IMR-90 (cell line): ENCODE measurements at regions not wholly inside any gene's neighbourhood (a gene's known extent, or its start where the extent isn't known, plus 50 kb on each side); places are given as distances from the start of the nearest gene placed in this dataset.

Source experiments
- BHLHE40 ChIP-seq: fragments of 150-350 bp; IDR thresholded peaks from 2 replicates; pipeline ENCODE4 v1.6.1; 2016; ENCODE audit warnings: mild to moderate bottlenecking, low read depth, low read length
- CEBPB ChIP-seq: IDR thresholded peaks from 2 replicates; pipeline ENCODE4 v1.6.1; 2012; ENCODE audit warnings: low read depth, low read length, improper control_type of control experiment
- CTCF ChIP-seq: conservative IDR thresholded peaks from 2 replicates; pipeline ENCODE4 v1.5.1; 2012; ENCODE audit warnings: mild to moderate bottlenecking, low read depth, low read length, improper control_type of control experiment
- MAZ ChIP-seq: IDR thresholded peaks from 2 replicates; pipeline ENCODE4 v1.6.1; 2012; ENCODE audit warnings: low read depth, mild to moderate bottlenecking, low read length, improper control_type of control experiment, moderate library complexity, borderline replicate concordance
- MXI1 ChIP-seq: IDR thresholded peaks from 2 replicates; pipeline ENCODE4 v1.6.1; 2012; ENCODE audit warnings: low read depth, mild to moderate bottlenecking, low read length, moderate library complexity, borderline replicate concordance
- NFE2L2 ChIP-seq: fragments of 150-350 bp; IDR thresholded peaks from 2 replicates; pipeline ENCODE4 v1.6.1; 2016; ENCODE audit warnings: low read depth, mild to moderate bottlenecking, low read length
- POLR2A ChIP-seq: IDR thresholded peaks from 2 replicates; pipeline ENCODE4 v1.6.1; 2012; ENCODE audit warnings: mild to moderate bottlenecking, low read depth, low read length
- RAD21 ChIP-seq: IDR thresholded peaks from 2 replicates; pipeline ENCODE4 v1.6.1; 2012; ENCODE audit warnings: low read length, improper control_type of control experiment
- RCOR1 ChIP-seq: IDR thresholded peaks from 2 replicates; pipeline ENCODE4 v1.6.1; 2012; ENCODE audit warnings: mild to moderate bottlenecking, low read length, improper control_type of control experiment; ENCODE audit not compliant: insufficient replicate concordance
- TF ChIP-seq, protein P1 (sequence below): fragments of 150-350 bp; IDR thresholded peaks from 2 replicates; pipeline ENCODE4 v1.6.1; 2016; ENCODE audit warnings: low read depth, mild to moderate bottlenecking, low read length, moderate library complexity, borderline replicate concordance
- TF ChIP-seq, protein P2 (sequence below): fragments of 150-350 bp; IDR thresholded peaks from 2 replicates; pipeline ENCODE4 v1.6.1; 2017; ENCODE audit warnings: mild to moderate bottlenecking, antibody characterized with exemption, low read length, low read depth

GRCh38 chr6:88378639-88379038 lies 212.5 kb upstream of the CNR1 start:
- no peak for TF ChIP-seq MAZ
- no peak for TF ChIP-seq CTCF
- TF ChIP-seq POLR2A = no peak
- TF ChIP-seq BHLHE40 = no peak
- TF ChIP-seq, protein P1, sequence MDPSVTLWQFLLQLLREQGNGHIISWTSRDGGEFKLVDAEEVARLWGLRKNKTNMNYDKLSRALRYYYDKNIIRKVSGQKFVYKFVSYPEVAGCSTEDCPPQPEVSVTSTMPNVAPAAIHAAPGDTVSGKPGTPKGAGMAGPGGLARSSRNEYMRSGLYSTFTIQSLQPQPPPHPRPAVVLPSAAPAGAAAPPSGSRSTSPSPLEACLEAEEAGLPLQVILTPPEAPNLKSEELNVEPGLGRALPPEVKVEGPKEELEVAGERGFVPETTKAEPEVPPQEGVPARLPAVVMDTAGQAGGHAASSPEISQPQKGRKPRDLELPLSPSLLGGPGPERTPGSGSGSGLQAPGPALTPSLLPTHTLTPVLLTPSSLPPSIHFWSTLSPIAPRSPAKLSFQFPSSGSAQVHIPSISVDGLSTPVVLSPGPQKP = no peak
- TF ChIP-seq, protein P2, sequence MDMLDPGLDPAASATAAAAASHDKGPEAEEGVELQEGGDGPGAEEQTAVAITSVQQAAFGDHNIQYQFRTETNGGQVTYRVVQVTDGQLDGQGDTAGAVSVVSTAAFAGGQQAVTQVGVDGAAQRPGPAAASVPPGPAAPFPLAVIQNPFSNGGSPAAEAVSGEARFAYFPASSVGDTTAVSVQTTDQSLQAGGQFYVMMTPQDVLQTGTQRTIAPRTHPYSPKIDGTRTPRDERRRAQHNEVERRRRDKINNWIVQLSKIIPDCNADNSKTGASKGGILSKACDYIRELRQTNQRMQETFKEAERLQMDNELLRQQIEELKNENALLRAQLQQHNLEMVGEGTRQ = no peak
- TF ChIP-seq RAD21 = no peak
- no peak for TF ChIP-seq RCOR1
- TF ChIP-seq NFE2L2 = no peak
- no peak for TF ChIP-seq CEBPB
- no peak for TF ChIP-seq MXI1
